Epidermal melanocyte (primary cell): ENCODE measurements at regions not wholly inside any gene's neighbourhood (a gene's known extent, or its start where the extent isn't known, plus 50 kb on each side); places are given as distances from the start of the nearest gene placed in this dataset.

Experiments
- DNase-seq: peaks from one replicate; pipeline ENCODE4 v3.0.0; 2011; ENCODE audit warnings: low spot score; ENCODE audit not compliant: insufficient read length

- DNase-seq: no peak
Observed at GRCh38 chr6:113329942-113330635, 527.1 kb upstream of the MARCKS start.

- no peak for DNase-seq
Observed at GRCh38 chr6:113330636-113330946, 526.6 kb upstream of the MARCKS start.

- no peak for DNase-seq
Observed at GRCh38 chr6:113331021-113331420, 526.1 kb upstream of the MARCKS start.

- DNase-seq: no peak
Observed at GRCh38 chr6:113338644-113339043, 518.5 kb upstream of the MARCKS start.

- DNase-seq: no peak
Observed at GRCh38 chr6:113339209-113339608, 517.9 kb upstream of the MARCKS start.

GRCh38 chr6:113340371-113340770, 516.8 kb upstream of the MARCKS start:
- DNase-seq: no peak

- DNase-seq: no peak
Observed at GRCh38 chr6:113343940-113344339, 513.2 kb upstream of the MARCKS start.

- no peak for DNase-seq
Observed at GRCh38 chr6:113344969-113345368, 512.2 kb upstream of the MARCKS start.

- no peak for DNase-seq
Observed at GRCh38 chr6:113347436-113347835, 509.7 kb upstream of the MARCKS start.

GRCh38 chr6:113350461-113350860, 506.7 kb upstream of the MARCKS start:
- no peak for DNase-seq

GRCh38 chr6:113351173-113351834, 505.8 kb upstream of the MARCKS start:
- DNase-seq: no peak

GRCh38 chr6:113352029-113352801, 504.9 kb upstream of the MARCKS start:
- peak; percentile 36 for DNase-seq

- DNase-seq: no peak
Observed at GRCh38 chr6:113352831-113353230, 504.3 kb upstream of the MARCKS start.

- DNase-seq: no peak
Observed at GRCh38 chr6:113353392-113353791, 503.8 kb upstream of the MARCKS start.

GRCh38 chr6:113354204-113354895, 502.8 kb upstream of the MARCKS start:
- DNase-seq: no peak

GRCh38 chr6:113356139-113356538, 501.0 kb upstream of the MARCKS start:
- DNase-seq: no peak

- DNase-seq: no peak
Observed at GRCh38 chr6:113357041-113357440, 500.1 kb upstream of the MARCKS start.

- DNase-seq: no peak
Observed at GRCh38 chr6:113358063-113358583, 499.0 kb upstream of the MARCKS start.

GRCh38 chr6:113359155-113360140, 497.7 kb upstream of the MARCKS start:
- no peak for DNase-seq

GRCh38 chr6:113361014-113361645, 496.0 kb upstream of the MARCKS start:
- no peak for DNase-seq
